Adrenal gland (tissue), 5 donors: ENCODE measurements at regions not wholly inside any gene's neighbourhood (a gene's known extent, or its start where the extent isn't known, plus 50 kb on each side); places are given as distances from the start of the nearest gene placed in this dataset.

Experiments used
- CTCF ChIP-seq, 6 experiments: fragments of 450-650 bp in 4 of 6; fragments of 200-600 bp in 2 of 6; sonication (generic) in 1 of 6; IDR thresholded peaks; 1 replicate in 5 of 6; 2 replicates in 1 of 6; pipeline versions ENCODE4 v1.5.1 to v1.8.0; 2016 to 2021; ENCODE audit warnings: antibody characterized with exemption in 6 of 6, mild to moderate bottlenecking in 2 of 6, moderate library complexity in 1 of 6
- POLR2A ChIP-seq, 2 donors: fragments of 450-650 bp; IDR thresholded peaks; one replicate each; pipeline ENCODE4 v1.6.1; 2017; ENCODE audit warnings: antibody characterized with exemption in 2 of 2, mild to moderate bottlenecking in 2 of 2, moderate library complexity in 1 of 2
- donor health status: DM: no; HTN: no; CAD: no.

GRCh38 chr11:90661233-90661632, 438.4 kb upstream of the CHORDC1 start:
- TF ChIP-seq POLR2A (IDR thresholded peaks at IDR 0.05) = no peak
- no peak for TF ChIP-seq CTCF (IDR thresholded peaks at IDR 0.05)
